Middle frontal gyrus (tissue), 1 donor: ENCODE measurements at regions not wholly inside any gene's neighbourhood (a gene's known extent, or its start where the extent isn't known, plus 50 kb on each side); places are given as distances from the start of the nearest gene placed in this dataset.
"Not testable (repeated sequence)": the region's sequence is repeated elsewhere in the genome, so short reads cannot be mapped to it uniquely, and the experiment has no call there.

Source experiments
- DNase-seq: peaks from one replicate; pipeline ENCODE4 v3.0.0-alpha.2; 2015; ENCODE audit warnings: low spot score; ENCODE audit errors: extremely low spot score

GRCh38 chr16:13708347-13709120, 211.4 kb upstream of the ERCC4 start:
- no peak for DNase-seq

GRCh38 chr16:13718748-13719147, 201.2 kb upstream of the ERCC4 start:
- DNase-seq: no peak

- no peak for DNase-seq
Observed at GRCh38 chr16:13727943-13728342, 192.0 kb upstream of the ERCC4 start.

GRCh38 chr16:13733561-13733960, 186.4 kb upstream of the ERCC4 start:
- DNase-seq: no peak

GRCh38 chr16:13739621-13740373, 180.2 kb upstream of the ERCC4 start:
- not testable (repeated sequence) for DNase-seq

- no peak for DNase-seq
Observed at GRCh38 chr16:13742928-13743327, 177.0 kb upstream of the ERCC4 start.

- DNase-seq: no peak
Observed at GRCh38 chr16:13743571-13743970, 176.4 kb upstream of the ERCC4 start.

- no peak for DNase-seq
Observed at GRCh38 chr16:13756411-13757140, 163.4 kb upstream of the ERCC4 start.

GRCh38 chr16:13766334-13766733, 153.6 kb upstream of the ERCC4 start:
- no peak for DNase-seq

GRCh38 chr16:13767215-13767614, 152.7 kb upstream of the ERCC4 start:
- DNase-seq: no peak

GRCh38 chr16:13768471-13768870, 151.5 kb upstream of the ERCC4 start:
- DNase-seq: no peak

- DNase-seq: no peak
Observed at GRCh38 chr16:13770436-13770835, 149.5 kb upstream of the ERCC4 start.

GRCh38 chr16:13772782-13773181, 147.2 kb upstream of the ERCC4 start:
- no peak for DNase-seq

- no peak for DNase-seq
Observed at GRCh38 chr16:13779676-13780075, 140.3 kb upstream of the ERCC4 start.

- DNase-seq: no peak
Observed at GRCh38 chr16:13780406-13781168, 139.4 kb upstream of the ERCC4 start.

- DNase-seq: no peak
Observed at GRCh38 chr16:13781169-13781564, 138.8 kb upstream of the ERCC4 start.

- no peak for DNase-seq
Observed at GRCh38 chr16:13781575-13782338, 138.2 kb upstream of the ERCC4 start.

GRCh38 chr16:13791095-13791494, 128.9 kb upstream of the ERCC4 start:
- DNase-seq: no peak

GRCh38 chr16:13793841-13794409, 126.0 kb upstream of the ERCC4 start:
- no peak for DNase-seq

- no peak for DNase-seq
Observed at GRCh38 chr16:13795131-13795530, 124.8 kb upstream of the ERCC4 start.
